OCI-LY7 (cell line): ENCODE measurements at regions not wholly inside any gene's neighbourhood (a gene's known extent, or its start where the extent isn't known, plus 50 kb on each side); places are given as distances from the start of the nearest gene placed in this dataset.

Experiments
- CTCF ChIP-seq: fragments of 200-600 bp; sonication (generic); conservative IDR thresholded peaks from 2 replicates; pipeline ENCODE4 v1.5.1; 2014; ENCODE audit warnings: mild to moderate bottlenecking, antibody characterized with exemption, low read length, moderate library complexity, mixed read lengths
- EZH2phosphoT487 ChIP-seq: fragments of 200-600 bp; sonication (generic); IDR thresholded peaks from 2 replicates; pipeline ENCODE4 v1.6.1; 2018; ENCODE audit warnings: low read depth, borderline replicate concordance, mild to moderate bottlenecking, mixed run types, antibody characterized with exemption, low read length, moderate library complexity, mixed read lengths

DNA sequence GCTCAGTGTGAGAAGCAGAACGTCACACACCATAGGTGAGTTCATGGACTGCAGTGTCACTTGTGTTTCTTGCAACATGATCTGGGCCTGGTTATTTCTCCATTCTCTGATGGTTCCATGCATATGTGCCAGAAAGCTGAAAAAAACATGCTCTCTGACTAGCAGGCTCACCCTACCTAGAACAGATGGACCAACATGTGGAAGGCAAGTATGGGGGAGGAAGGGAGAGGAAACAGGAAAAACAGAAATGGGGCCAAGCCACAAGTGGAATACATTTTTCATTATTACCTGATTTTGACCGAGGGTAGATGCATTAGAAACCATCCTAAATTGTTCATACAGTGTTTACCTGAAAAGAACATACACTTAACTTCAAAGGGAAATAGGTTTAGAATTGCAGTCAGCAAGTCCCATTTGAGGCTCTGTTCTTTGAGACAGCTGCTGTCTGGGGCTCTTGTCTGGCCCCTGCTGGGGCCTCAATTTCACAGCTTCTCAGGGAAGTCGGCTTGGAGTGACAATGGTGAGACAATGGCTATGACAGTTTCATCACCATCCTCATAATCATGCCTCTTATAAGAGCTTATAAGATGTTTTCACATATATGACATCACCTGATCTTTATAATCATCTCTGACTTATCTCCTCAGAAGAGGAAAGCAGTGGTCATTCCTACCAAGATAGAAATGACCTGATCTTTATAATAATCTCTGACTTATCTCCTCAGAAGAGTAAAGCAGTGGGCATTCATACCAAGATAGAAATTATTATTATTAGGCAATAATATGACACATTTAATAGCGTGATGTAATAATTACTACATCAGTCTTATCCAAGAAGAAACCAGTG, 327.3 kb downstream of the SIPA1L2 start:
- TF ChIP-seq CTCF (no peak), EZH2phosphoT487 (no peak)
